ENCODE measurements at regions not wholly inside any gene's neighbourhood (a gene's known extent, or its start where the extent isn't known, plus 50 kb on each side); places are given as distances from the start of the nearest gene placed in this dataset.

GRCh38 chr15:70279096-70279495, 181.4 kb upstream of the TLE3 start:
- TF ChIP-seq CTCF (conservative IDR thresholded peaks at IDR 0.05; ENCODE audit: low read depth, low read length) = no peak
- TF ChIP-seq SMC3 (IDR thresholded peaks at IDR 0.05; ENCODE audit: low read depth, low read length) = no peak
- no peak for TF ChIP-seq ELK1 (IDR thresholded peaks at IDR 0.05; ENCODE audit: borderline replicate concordance, low read depth, low read length)
- no peak for TF ChIP-seq RFX5 (IDR thresholded peaks at IDR 0.05; ENCODE audit: low read depth, low read length)
- TF ChIP-seq POLR2A (IDR thresholded peaks at IDR 0.05; ENCODE audit: low read depth, low read length) = no peak
- TF ChIP-seq FOS (IDR thresholded peaks at IDR 0.05; ENCODE audit: low read depth, low read length) = no peak
- no peak for TF ChIP-seq MAZ (IDR thresholded peaks at IDR 0.05; ENCODE audit: borderline replicate concordance, low read depth, low read length)
- no peak for TF ChIP-seq CEBPB (IDR thresholded peaks at IDR 0.05; ENCODE audit: low read depth, low read length)
- no peak for TF ChIP-seq MXI1 (IDR thresholded peaks at IDR 0.05; ENCODE audit: borderline replicate concordance, low read depth, low read length)
- no peak for TF ChIP-seq BHLHE40 (IDR thresholded peaks at IDR 0.05; ENCODE audit: low read depth, low read length)
- no peak for TF ChIP-seq CHD1 (IDR thresholded peaks at IDR 0.05; ENCODE audit: low read depth, low read length)
